Parathyroid adenoma (tissue), 2 donors: ENCODE measurements at regions not wholly inside any gene's neighbourhood (a gene's known extent, or its start where the extent isn't known, plus 50 kb on each side); places are given as distances from the start of the nearest gene placed in this dataset.

Experiments used
- H2AFZ ChIP-seq: fragments of 300-600 bp; sonication (generic); one replicate; pipeline ENCODE4 v1.7.0; 2017; ENCODE audit warnings: antibody characterized with exemption, mild to moderate bottlenecking
- H3K27ac ChIP-seq: fragments of 300-600 bp; sonication (generic); one replicate; pipeline ENCODE4 v1.7.0; 2017
- H3K27me3 ChIP-seq: fragments of 300-600 bp; sonication (generic); one replicate; pipeline ENCODE4 v1.7.0; 2017; ENCODE audit warnings: low read length; ENCODE audit not compliant: control insufficient read depth, insufficient read depth
- H3K36me3 ChIP-seq: fragments of 300-600 bp; sonication (generic); one replicate; pipeline ENCODE4 v1.7.0; 2017; ENCODE audit warnings: low read length; ENCODE audit not compliant: control insufficient read depth, insufficient read depth
- H3K4me1 ChIP-seq: fragments of 300-600 bp; sonication (generic); one replicate; pipeline ENCODE4 v1.7.0; 2017; ENCODE audit warnings: control low read depth
- H3K4me2 ChIP-seq: fragments of 300-600 bp; sonication (generic); one replicate; pipeline ENCODE4 v1.7.0; 2017; ENCODE audit warnings: low read length
- H3K4me3 ChIP-seq: fragments of 300-600 bp; sonication (generic); one replicate; pipeline ENCODE4 v1.7.0; 2017; ENCODE audit warnings: low read depth, low read length
- H3K79me2 ChIP-seq: fragments of 300-600 bp; sonication (generic); one replicate; pipeline ENCODE4 v1.7.0; 2017; ENCODE audit warnings: control low read depth
- H3K9ac ChIP-seq: fragments of 300-600 bp; sonication (generic); one replicate; pipeline ENCODE4 v1.7.0; 2017; ENCODE audit warnings: mild to moderate bottlenecking
- H3K9me3 ChIP-seq: fragments of 300-600 bp; sonication (generic); one replicate; pipeline ENCODE4 v1.7.0; 2017; ENCODE audit warnings: low read length; ENCODE audit not compliant: control insufficient read depth
- CTCF ChIP-seq: fragments of 300-600 bp; sonication (generic); IDR thresholded peaks from one replicate; pipeline ENCODE4 v1.7.0; 2017; ENCODE audit warnings: antibody characterized with exemption, mild to moderate bottlenecking
- donor health status: primary hyperparathyroidism.

- Histone ChIP-seq H3K4me3 (no peak overlapping the region), H3K79me2 (no peaks in the 10 kb centered on the region), H3K27ac (no peak overlapping the region), H3K36me3 (no peaks in the 10 kb centered on the region), H2AFZ (no peak overlapping the region), H3K27me3 (no peaks in the 10 kb centered on the region), H3K9ac (no peak overlapping the region), H3K4me1 (no peaks in the 10 kb centered on the region), H3K4me2 (no peak overlapping the region), H3K9me3 (no peaks in the 10 kb centered on the region)
- no peak for TF ChIP-seq CTCF
These were observed 53.3 kb upstream of the SPATA31D4 start for GRCh38 chr9:81874931-81875330.

GRCh38 chr9:81877047-81877446 is 51.2 kb upstream of the SPATA31D4 start:
- H3K27me3 ChIP-seq = no peaks in the 10 kb centered on the region
- no peaks in the 10 kb centered on the region for H3K9me3 ChIP-seq
- no peaks in the 10 kb centered on the region for H3K36me3 ChIP-seq
- no peak overlapping the region for H3K4me2 ChIP-seq
- no peak overlapping the region for H2AFZ ChIP-seq
- H3K27ac ChIP-seq = no peak overlapping the region
- no peaks in the 10 kb centered on the region for H3K79me2 ChIP-seq
- no peak overlapping the region for H3K4me3 ChIP-seq
- no peaks in the 10 kb centered on the region for H3K4me1 ChIP-seq
- no peak overlapping the region for H3K9ac ChIP-seq
- TF ChIP-seq CTCF = no peak
